Lower lobe of right lung (tissue), 2 donors: ENCODE measurements at regions not wholly inside any gene's neighbourhood (a gene's known extent, or its start where the extent isn't known, plus 50 kb on each side); places are given as distances from the start of the nearest gene placed in this dataset.

ENCODE experiments used
- ATAC-seq, 2 donors: fragments of 200-7000 bp; cut with Tn5 transposase; one replicate each; pipeline ENCODE4 v1.9.1; 2020 to 2022; ENCODE audit warnings: mild to moderate bottlenecking in 2 of 2, moderate library complexity in 2 of 2
- DNase-seq: peaks from one replicate; pipeline ENCODE4 v3.0.0-alpha.2; 2020
- H3K27ac ChIP-seq: fragments of 200-600 bp; one replicate; pipeline ENCODE4 v1.8.0; 2022
- H3K27me3 ChIP-seq: fragments of 200-600 bp; one replicate; pipeline ENCODE4 v1.8.0; 2022; ENCODE audit warnings: low read depth
- H3K36me3 ChIP-seq: fragments of 200-600 bp; one replicate; pipeline ENCODE4 v1.8.0; 2022; ENCODE audit warnings: mild to moderate bottlenecking
- H3K4me1 ChIP-seq: fragments of 200-600 bp; one replicate; pipeline ENCODE4 v1.8.0; 2022
- H3K4me3 ChIP-seq: fragments of 200-600 bp; one replicate; pipeline ENCODE4 v1.8.0; 2022; ENCODE audit warnings: mild to moderate bottlenecking
- H3K9me3 ChIP-seq: fragments of 200-600 bp; one replicate; pipeline ENCODE4 v1.8.0; 2022
- intact Hi-C: fragments of 100-400 bp; cut with DNase I; formaldehyde crosslinking; loops from one replicate; pipeline ENCODE4 v1.11.0; 2022
- TF ChIP-seq, protein P1 (sequence below): fragments of 200-600 bp; IDR thresholded peaks from one replicate; pipeline ENCODE4 v1.8.0; 2022; ENCODE audit warnings: antibody characterized with exemption, mild to moderate bottlenecking
- donor health status: DM: no; HTN: yes; CAD: no; lungs with severe emphysema.

GRCh38 chr11:43010042-43010441, 301.8 kb upstream of the API5 start:
- ATAC-seq (no peak), DNase-seq (no peak)
- no peaks in the 10 kb centered on the region for H3K9me3 ChIP-seq
- H3K4me1 ChIP-seq = no peaks in the 10 kb centered on the region
- H3K36me3 ChIP-seq = no peaks in the 10 kb centered on the region
- TF ChIP-seq, protein P1, sequence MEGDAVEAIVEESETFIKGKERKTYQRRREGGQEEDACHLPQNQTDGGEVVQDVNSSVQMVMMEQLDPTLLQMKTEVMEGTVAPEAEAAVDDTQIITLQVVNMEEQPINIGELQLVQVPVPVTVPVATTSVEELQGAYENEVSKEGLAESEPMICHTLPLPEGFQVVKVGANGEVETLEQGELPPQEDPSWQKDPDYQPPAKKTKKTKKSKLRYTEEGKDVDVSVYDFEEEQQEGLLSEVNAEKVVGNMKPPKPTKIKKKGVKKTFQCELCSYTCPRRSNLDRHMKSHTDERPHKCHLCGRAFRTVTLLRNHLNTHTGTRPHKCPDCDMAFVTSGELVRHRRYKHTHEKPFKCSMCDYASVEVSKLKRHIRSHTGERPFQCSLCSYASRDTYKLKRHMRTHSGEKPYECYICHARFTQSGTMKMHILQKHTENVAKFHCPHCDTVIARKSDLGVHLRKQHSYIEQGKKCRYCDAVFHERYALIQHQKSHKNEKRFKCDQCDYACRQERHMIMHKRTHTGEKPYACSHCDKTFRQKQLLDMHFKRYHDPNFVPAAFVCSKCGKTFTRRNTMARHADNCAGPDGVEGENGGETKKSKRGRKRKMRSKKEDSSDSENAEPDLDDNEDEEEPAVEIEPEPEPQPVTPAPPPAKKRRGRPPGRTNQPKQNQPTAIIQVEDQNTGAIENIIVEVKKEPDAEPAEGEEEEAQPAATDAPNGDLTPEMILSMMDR = no peak
- intact Hi-C loops = no loop called here
- no peak overlapping the region for H3K4me3 ChIP-seq
- no peak overlapping the region for H3K27ac ChIP-seq
- no peaks in the 10 kb centered on the region for H3K27me3 ChIP-seq

- no peaks in the 10 kb centered on the region for H3K36me3 ChIP-seq
- intact Hi-C loops = no loop called here
- DNase-seq (no peak), ATAC-seq (no peak)
- TF ChIP-seq, protein P1 = no peak
- H3K4me3 ChIP-seq = no peak overlapping the region
- no peaks in the 10 kb centered on the region for H3K4me1 ChIP-seq
- no peaks in the 10 kb centered on the region for H3K9me3 ChIP-seq
- H3K27ac ChIP-seq = no peak overlapping the region
- no peaks in the 10 kb centered on the region for H3K27me3 ChIP-seq
Observed at GRCh38 chr11:43012606-43013005, 299.2 kb upstream of the API5 start.

- intact Hi-C loops = no loop called here
- TF ChIP-seq, protein P1 = no peak
- no peak overlapping the region for H3K27ac ChIP-seq
- DNase-seq = no peak
- H3K4me3 ChIP-seq = no peak overlapping the region
- H3K36me3 ChIP-seq = no peaks in the 10 kb centered on the region
- no peaks in the 10 kb centered on the region for H3K9me3 ChIP-seq
- ATAC-seq = no peak
- H3K4me1 ChIP-seq = no peaks in the 10 kb centered on the region
- H3K27me3 ChIP-seq = no peaks in the 10 kb centered on the region
Observed at GRCh38 chr11:43021466-43021865, 290.3 kb upstream of the API5 start.

DNA sequence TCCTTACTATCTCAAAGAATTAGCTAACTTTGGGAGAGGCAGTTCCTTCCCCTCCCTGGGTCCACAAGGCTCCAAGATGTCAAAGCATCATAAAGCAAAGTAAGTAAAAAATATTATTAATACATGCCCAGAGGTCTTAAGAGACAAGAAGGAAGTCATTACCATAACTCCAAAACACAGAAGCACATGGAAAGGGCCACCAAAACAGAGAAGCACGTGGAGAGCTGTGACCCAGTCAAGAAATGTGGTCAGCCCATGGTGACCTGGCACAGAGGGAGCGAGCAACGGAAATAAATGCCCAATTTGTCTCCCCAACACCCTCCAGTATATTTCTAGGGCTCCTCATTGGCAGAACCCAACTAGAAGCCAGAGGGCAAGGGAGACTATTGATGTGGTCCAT, 277.5 kb upstream of the API5 start:
- Histone ChIP-seq H3K27me3 (no peaks in the 10 kb centered on the region), H3K27ac (no peak overlapping the region), H3K4me3 (no peak overlapping the region), H3K36me3 (no peaks in the 10 kb centered on the region), H3K9me3 (no peaks in the 10 kb centered on the region), H3K4me1 (no peaks in the 10 kb centered on the region)
- DNase-seq = no peak
- TF ChIP-seq, protein P1 = no peak
- intact Hi-C loops = no loop called here
- ATAC-seq = no peak

DNA sequence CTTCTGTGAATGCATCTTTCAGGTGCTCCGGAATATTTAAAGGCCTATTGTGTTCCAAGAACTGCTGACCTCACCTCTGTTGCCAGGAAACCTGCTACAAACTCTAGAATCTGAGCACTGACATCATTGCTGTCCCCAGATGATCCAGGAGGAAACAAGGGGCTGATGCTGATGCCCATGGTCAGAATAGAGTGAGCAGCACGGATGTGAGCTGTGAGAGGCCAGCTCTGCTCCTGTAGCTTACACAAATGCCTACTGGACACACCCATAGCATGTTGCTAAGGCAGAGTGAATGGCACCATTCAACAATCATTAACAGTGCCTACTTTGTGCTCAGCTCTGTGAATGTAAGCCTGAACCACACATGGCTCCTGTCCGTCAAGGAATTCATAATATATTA, 276.7 kb upstream of the API5 start:
- intact Hi-C loops = no loop called here
- DNase-seq (no peak), ATAC-seq (no peak)
- H3K27ac ChIP-seq = no peak overlapping the region
- no peaks in the 10 kb centered on the region for H3K27me3 ChIP-seq
- TF ChIP-seq, protein P1 = no peak
- H3K36me3 ChIP-seq = no peaks in the 10 kb centered on the region
- H3K4me1 ChIP-seq = no peaks in the 10 kb centered on the region
- H3K9me3 ChIP-seq = no peaks in the 10 kb centered on the region
- H3K4me3 ChIP-seq = no peak overlapping the region
